GM18520 (cell line): ENCODE measurements at regions not wholly inside any gene's neighbourhood (a gene's known extent, or its start where the extent isn't known, plus 50 kb on each side); places are given as distances from the start of the nearest gene placed in this dataset.

ENCODE experiments used
- ATAC-seq: cut with Tn5 transposase; IDR thresholded peaks from one replicate; pipeline ENCODE4 v1.9.1; 2021; ENCODE audit not compliant: unreplicated experiment

- ATAC-seq, result no peak
Observed at GRCh38 chr12:94786906-94787305, 136.5 kb upstream of the TMCC3 start.

GRCh38 chr12:94783862-94784261 is 133.5 kb upstream of the TMCC3 start:
- no peak for ATAC-seq

GRCh38 chr12:94783343-94783742 is 133.0 kb upstream of the TMCC3 start:
- no peak for ATAC-seq

GRCh38 chr12:94781835-94782234 is 131.5 kb upstream of the TMCC3 start:
- no peak for ATAC-seq

- no peak for ATAC-seq
Observed at GRCh38 chr12:94779485-94779884, 129.1 kb upstream of the TMCC3 start.

- ATAC-seq, result no peak
Observed at GRCh38 chr12:94777936-94778335, 127.6 kb upstream of the TMCC3 start.

GRCh38 chr12:94775710-94776109 is 125.4 kb upstream of the TMCC3 start:
- ATAC-seq, result no peak

GRCh38 chr12:94771741-94772140 is 121.4 kb upstream of the TMCC3 start:
- ATAC-seq, result no peak

- no peak for ATAC-seq
Observed at GRCh38 chr12:94771199-94771598, 120.8 kb upstream of the TMCC3 start.

- no peak for ATAC-seq
Observed at GRCh38 chr12:94770791-94771190, 120.4 kb upstream of the TMCC3 start.

- ATAC-seq, result no peak
Observed at GRCh38 chr12:94769776-94770759, 119.7 kb upstream of the TMCC3 start.

GRCh38 chr12:94769047-94769420 is 118.7 kb upstream of the TMCC3 start:
- no peak for ATAC-seq

- no peak for ATAC-seq
Observed at GRCh38 chr12:94768398-94769046, 118.2 kb upstream of the TMCC3 start.

GRCh38 chr12:94767956-94768355 is 117.6 kb upstream of the TMCC3 start:
- ATAC-seq, result no peak

GRCh38 chr12:94766397-94766796 is 116.0 kb upstream of the TMCC3 start:
- no peak for ATAC-seq

- no peak for ATAC-seq
Observed at GRCh38 chr12:94763462-94763861, 113.1 kb upstream of the TMCC3 start.

GRCh38 chr12:94762943-94763342 is 112.6 kb upstream of the TMCC3 start:
- ATAC-seq, result no peak

- peak; percentile 79 for ATAC-seq
Observed at GRCh38 chr12:94762259-94762942, 112.0 kb upstream of the TMCC3 start.

- ATAC-seq, result no peak
Observed at GRCh38 chr12:94761559-94761958, 111.2 kb upstream of the TMCC3 start.

- no peak for ATAC-seq
Observed at GRCh38 chr12:94760786-94761185, 110.4 kb upstream of the TMCC3 start.

- no peak for ATAC-seq
Observed at GRCh38 chr12:94756789-94757188, 106.4 kb upstream of the TMCC3 start.

GRCh38 chr12:94755598-94755997 is 105.2 kb upstream of the TMCC3 start:
- ATAC-seq, result no peak
